OCI-LY7 (cell line): ENCODE measurements at regions not wholly inside any gene's neighbourhood (a gene's known extent, or its start where the extent isn't known, plus 50 kb on each side); places are given as distances from the start of the nearest gene placed in this dataset.

Source experiments
- BruUV-seq: library from RNA; stranded (reverse); fragments of 400-500 nt; replicated peaks from 2 replicates; lab custom pipeline; 2021; lab: Mats Ljungman, UMichigan
- CTCF ChIA-PET: fragments of 300-600 bp; sonication (Branson Sonifier 250); formaldehyde crosslinking; loops from one replicate; lab custom pipeline; 2022; ENCODE audit warnings: antibody characterized with exemption; ENCODE audit not compliant: unreplicated experiment; lab: Charles Lee
- POLR2A ChIA-PET: fragments of 300-600 bp; sonication (Branson Sonifier 250); formaldehyde crosslinking; loops from one replicate; lab custom pipeline; 2022; ENCODE audit warnings: antibody characterized with exemption; lab: Charles Lee
- DNase-seq: peaks from one replicate; pipeline ENCODE4 v3.0.0-alpha.2; 2015; ENCODE audit warnings: low spot score
- H2AFZ ChIP-seq: fragments of 200-600 bp; sonication (generic), shearing (Covaris generic); 2 replicates; pipeline ENCODE4 v1.6.1; 2014; ENCODE audit warnings: mild to moderate bottlenecking, antibody characterized with exemption, low read length, moderate library complexity
- H3K27ac ChIP-seq: fragments of 200-600 bp; sonication (generic); 2 replicates; pipeline ENCODE4 v1.5.1; 2014; ENCODE audit warnings: mixed run types, low read depth, mild to moderate bottlenecking, moderate library complexity, low read length, inconsistent platforms; ENCODE audit not compliant: poor library complexity, severe bottlenecking
- H3K36me3 ChIP-seq: fragments of 200-600 bp; sonication (generic); 2 replicates; pipeline ENCODE4 v1.6.1; 2014; ENCODE audit warnings: mild to moderate bottlenecking, antibody characterized with exemption, low read length, moderate library complexity, mixed read lengths; ENCODE audit not compliant: insufficient read depth
- H3K4me1 ChIP-seq: fragments of 200-600 bp; sonication (generic); 2 replicates; pipeline ENCODE4 v1.5.1; 2014; ENCODE audit warnings: mild to moderate bottlenecking, low read length; ENCODE audit not compliant: insufficient read depth, poor library complexity, severe bottlenecking
- H3K4me2 ChIP-seq: fragments of 200-600 bp; sonication (generic); 2 replicates; pipeline ENCODE4 v1.6.1; 2014; ENCODE audit warnings: mild to moderate bottlenecking, low read length
- H3K4me3 ChIP-seq: fragments of 200-600 bp; sonication (generic); 2 replicates; pipeline ENCODE4 v1.5.1; 2014; ENCODE audit warnings: mild to moderate bottlenecking, low read depth, low read length; ENCODE audit not compliant: poor library complexity, severe bottlenecking
- H3K79me2 ChIP-seq: fragments of 200-600 bp; sonication (generic); 2 replicates; pipeline ENCODE4 v1.6.1; 2016; ENCODE audit warnings: low read depth, mild to moderate bottlenecking, low read length, moderate library complexity, mixed read lengths; ENCODE audit not compliant: insufficient read depth
- H3K9me2 ChIP-seq: fragments of 200-600 bp; sonication (generic); 2 replicates; pipeline ENCODE4 v1.6.1; 2016; ENCODE audit warnings: mild to moderate bottlenecking, low read length, mixed read lengths; ENCODE audit not compliant: insufficient read depth
- H3K9me3 ChIP-seq: fragments of 200-600 bp; sonication (generic); 2 replicates; pipeline ENCODE4 v1.6.1; 2014; ENCODE audit warnings: mild to moderate bottlenecking, mixed run types, low read length, mixed read lengths
- H4K20me1 ChIP-seq: fragments of 200-600 bp; sonication (generic); 2 replicates; pipeline ENCODE4 v1.6.1; 2014; ENCODE audit warnings: mild to moderate bottlenecking, antibody characterized with exemption, low read length, moderate library complexity, mixed read lengths; ENCODE audit not compliant: insufficient read depth
- CTCF ChIP-seq: fragments of 200-600 bp; sonication (generic); conservative IDR thresholded peaks from 2 replicates; pipeline ENCODE4 v1.5.1; 2014; ENCODE audit warnings: mild to moderate bottlenecking, antibody characterized with exemption, low read length, moderate library complexity, mixed read lengths
- EZH2phosphoT487 ChIP-seq: fragments of 200-600 bp; sonication (generic); IDR thresholded peaks from 2 replicates; pipeline ENCODE4 v1.6.1; 2018; ENCODE audit warnings: low read depth, borderline replicate concordance, mild to moderate bottlenecking, mixed run types, antibody characterized with exemption, low read length, moderate library complexity, mixed read lengths
- intact Hi-C: fragments of 100-400 bp; cut with micrococcal nuclease; formaldehyde crosslinking; loops from one replicate; pipeline ENCODE4 v1.10.0; 2022; ENCODE audit not compliant: unreplicated experiment

GRCh38 chr2:160701822-160702221, 208.2 kb upstream of the RBMS1 start:
- no TSS peak for BruUV-seq
- ChIA-PET POLR2A (interaction anchor here (1.4 kb wide), 1 partner anchor 21 kb away, joined by 3 read pairs; no protein-coding TSS in a partner anchor), CTCF (no interaction called here)
- no peaks in the 10 kb centered on the region; the same call in 1 of the 2 replicates for H3K9me3 ChIP-seq
- no peak overlapping the region; the same call in 1 of the 2 replicates for H2AFZ ChIP-seq
- no peaks in the 10 kb centered on the region for H4K20me1 ChIP-seq
- H3K9me2 ChIP-seq, result no peaks in the 10 kb centered on the region
- H3K4me3 ChIP-seq, result no peak overlapping the region
- TF ChIP-seq CTCF, result no peak
- TF ChIP-seq EZH2phosphoT487, result no peak
- H3K27ac ChIP-seq, result no peak overlapping the region
- DNase-seq, result no peak
- no peak overlapping the region for H3K4me2 ChIP-seq
- H3K36me3 ChIP-seq, result no peaks in the 10 kb centered on the region
- H3K4me1 ChIP-seq, result peaks cover 38% of the 10 kb centered on the region
- intact Hi-C loops, result loop anchor here (5.0 to 10.0 kb wide), 6 partner anchors 275 to 557 kb away; partner anchors contain the start of gene TANK
- no peaks in the 10 kb centered on the region for H3K79me2 ChIP-seq

GRCh38 chr2:160702754-160703153, 209.1 kb upstream of the RBMS1 start:
- Histone ChIP-seq H3K27ac (no peak overlapping the region), H4K20me1 (no peaks in the 10 kb centered on the region), H2AFZ (no peak overlapping the region; the same call in 1 of the 2 replicates), H3K4me3 (no peak overlapping the region), H3K36me3 (no peaks in the 10 kb centered on the region), H3K9me2 (no peaks in the 10 kb centered on the region), H3K9me3 (no peaks in the 10 kb centered on the region; the same call in 1 of the 2 replicates), H3K4me2 (no peak overlapping the region), H3K79me2 (no peaks in the 10 kb centered on the region), H3K4me1 (peaks cover 38% of the 10 kb centered on the region)
- no TSS peak for BruUV-seq
- TF ChIP-seq EZH2phosphoT487 (no peak), CTCF (no peak)
- ChIA-PET POLR2A (interaction anchor here (0.6 to 1.4 kb wide), 3 partner anchors 22 to 1424 kb away, joined by 3 read pairs; no protein-coding TSS in a partner anchor), CTCF (no interaction called here)
- no peak for DNase-seq
- intact Hi-C loops, result loop anchor here (5.0 to 10.0 kb wide), 6 partner anchors 275 to 558 kb away; partner anchors contain the start of gene TANK
